NT2/D1 (cell line): ENCODE measurements at regions not wholly inside any gene's neighbourhood (a gene's known extent, or its start where the extent isn't known, plus 50 kb on each side); places are given as distances from the start of the nearest gene placed in this dataset.

Experiments
- DNase-seq: peaks from one replicate; pipeline ENCODE4 v3.0.0-alpha.2; 2011; ENCODE audit warnings: low read depth, low spot score
- H3K27me3 ChIP-seq: 2 replicates; pipeline ENCODE4 v1.6.0; 2011; ENCODE audit warnings: mild to moderate bottlenecking; ENCODE audit not compliant: insufficient read length, insufficient read depth
- H3K36me3 ChIP-seq: 2 replicates; pipeline ENCODE4 v1.6.1; 2011; ENCODE audit warnings: mild to moderate bottlenecking, low read length, mixed read lengths; ENCODE audit not compliant: insufficient read depth, insufficient read length
- H3K4me1 ChIP-seq: 2 replicates; pipeline ENCODE4 v1.5.1; 2011; ENCODE audit not compliant: insufficient read depth, insufficient read length
- H3K4me3 ChIP-seq: 2 replicates; pipeline ENCODE4 v1.5.1; 2011; ENCODE audit warnings: low read depth; ENCODE audit not compliant: insufficient read length
- H3K9ac ChIP-seq: 2 replicates; pipeline ENCODE4 v1.6.0; 2011; ENCODE audit warnings: low read depth; ENCODE audit not compliant: insufficient read length
- H3K9me3 ChIP-seq: 2 replicates; pipeline ENCODE4 v1.5.1; 2011; ENCODE audit warnings: mild to moderate bottlenecking, low read length; ENCODE audit not compliant: insufficient read depth
- SUZ12 ChIP-seq: IDR thresholded peaks from 2 replicates; pipeline ENCODE4 v1.6.1; 2011; ENCODE audit not compliant: insufficient read length, insufficient read depth; ENCODE audit errors: extremely low read depth
- YY1 ChIP-seq: IDR thresholded peaks from 2 replicates; pipeline ENCODE4 v1.6.1; 2011; ENCODE audit not compliant: insufficient read length, insufficient read depth
- ZNF274 ChIP-seq: IDR thresholded peaks from 2 replicates; pipeline ENCODE4 v1.6.1; 2011; ENCODE audit warnings: mild to moderate bottlenecking, low read depth, low read length

GRCh38 chr7:135843214-135843613 lies 94.6 kb upstream of the FAM180A start:
- Histone ChIP-seq H3K4me1 (no peaks in the 10 kb centered on the region), H3K36me3 (no peaks in the 10 kb centered on the region), H3K9ac (no peak overlapping the region), H3K4me3 (no peak overlapping the region), H3K27me3 (no peaks in the 10 kb centered on the region), H3K9me3 (no peaks in the 10 kb centered on the region)
- DNase-seq, result no peak
- no peak for TF ChIP-seq YY1
- TF ChIP-seq ZNF274, result no peak
- TF ChIP-seq SUZ12, result no peak

- Histone ChIP-seq H3K9ac (no peak overlapping the region), H3K4me1 (no peaks in the 10 kb centered on the region), H3K9me3 (no peaks in the 10 kb centered on the region), H3K27me3 (no peaks in the 10 kb centered on the region), H3K36me3 (no peaks in the 10 kb centered on the region), H3K4me3 (no peak overlapping the region)
- no peak for DNase-seq
- TF ChIP-seq SUZ12, result no peak
- TF ChIP-seq ZNF274, result no peak
- TF ChIP-seq YY1, result no peak
Observed at GRCh38 chr7:135842446-135843179, 94.0 kb upstream of the FAM180A start.

DNA sequence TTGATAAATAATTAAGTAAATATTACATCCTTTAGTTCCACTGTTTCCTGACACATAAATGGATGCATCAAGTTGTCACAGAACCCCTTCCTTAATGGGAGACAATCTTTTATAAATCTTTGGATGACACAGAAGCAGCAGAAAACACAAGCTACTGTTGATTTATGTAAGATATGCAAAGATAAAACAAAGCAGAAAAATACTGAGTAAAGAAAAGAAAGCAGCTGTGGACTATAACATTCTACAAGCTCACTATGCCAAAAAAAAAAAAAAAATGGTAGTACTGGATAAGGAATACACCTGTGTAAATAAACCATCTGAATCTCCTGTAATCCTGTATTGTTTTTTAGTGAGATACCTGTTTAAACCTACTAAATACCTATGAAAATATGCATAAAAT lies 92.0 kb upstream of the FAM180A start:
- no peaks in the 10 kb centered on the region for H3K4me1 ChIP-seq
- no peak overlapping the region for H3K4me3 ChIP-seq
- no peak for DNase-seq
- H3K9me3 ChIP-seq, result no peaks in the 10 kb centered on the region
- TF ChIP-seq SUZ12 (no peak), ZNF274 (no peak), YY1 (no peak)
- H3K36me3 ChIP-seq, result no peaks in the 10 kb centered on the region
- H3K27me3 ChIP-seq, result no peaks in the 10 kb centered on the region
- H3K9ac ChIP-seq, result no peak overlapping the region

DNA sequence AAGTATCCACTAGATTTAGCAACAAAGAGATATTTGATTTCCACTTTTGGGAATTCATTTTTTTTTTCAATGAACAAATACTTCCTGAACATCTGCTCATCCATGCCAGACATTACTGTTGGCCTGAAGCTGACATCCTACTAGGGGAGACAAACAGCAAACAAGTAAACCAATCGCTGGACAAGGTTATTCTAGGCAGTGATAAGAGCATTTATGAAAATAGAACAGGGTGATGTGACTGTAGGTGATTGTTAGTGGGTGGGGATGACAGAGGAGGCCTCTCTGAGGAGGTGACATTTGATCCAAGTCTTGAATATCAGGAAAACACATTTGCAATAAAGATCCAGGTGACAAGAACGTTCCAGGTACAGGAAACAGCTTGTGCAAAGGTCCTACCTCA lies 89.1 kb upstream of the FAM180A start:
- H3K36me3 ChIP-seq, result no peaks in the 10 kb centered on the region
- no peak for DNase-seq
- TF ChIP-seq SUZ12, result no peak
- TF ChIP-seq ZNF274, result no peak
- TF ChIP-seq YY1, result no peak
- H3K27me3 ChIP-seq, result no peaks in the 10 kb centered on the region
- no peak overlapping the region for H3K9ac ChIP-seq
- H3K4me1 ChIP-seq, result no peaks in the 10 kb centered on the region
- H3K4me3 ChIP-seq, result no peak overlapping the region
- no peaks in the 10 kb centered on the region for H3K9me3 ChIP-seq

DNA sequence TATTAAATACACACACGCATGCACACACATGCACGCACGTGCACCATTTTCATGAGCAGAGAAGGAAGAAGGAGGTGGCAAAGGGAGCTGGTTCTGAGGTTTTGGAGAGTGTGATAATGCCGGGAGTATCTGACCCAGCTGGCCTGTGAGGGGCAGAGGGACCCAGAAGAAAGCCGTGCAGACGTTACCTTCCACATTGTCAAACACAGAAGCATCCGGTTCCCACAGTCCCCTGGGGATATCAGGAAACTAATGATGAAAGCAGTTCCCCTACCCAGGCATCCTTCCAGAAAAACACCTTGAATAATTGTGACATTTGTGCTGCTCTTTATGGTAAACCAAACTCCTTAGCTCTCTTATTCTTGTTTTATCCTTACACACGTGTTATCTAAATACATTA lies 85.7 kb upstream of the FAM180A start:
- Histone ChIP-seq H3K9me3 (no peaks in the 10 kb centered on the region), H3K9ac (no peak overlapping the region), H3K4me3 (no peak overlapping the region), H3K27me3 (no peaks in the 10 kb centered on the region), H3K36me3 (no peaks in the 10 kb centered on the region), H3K4me1 (no peaks in the 10 kb centered on the region)
- DNase-seq, result no peak
- TF ChIP-seq ZNF274 (no peak), YY1 (no peak), SUZ12 (no peak)

DNA sequence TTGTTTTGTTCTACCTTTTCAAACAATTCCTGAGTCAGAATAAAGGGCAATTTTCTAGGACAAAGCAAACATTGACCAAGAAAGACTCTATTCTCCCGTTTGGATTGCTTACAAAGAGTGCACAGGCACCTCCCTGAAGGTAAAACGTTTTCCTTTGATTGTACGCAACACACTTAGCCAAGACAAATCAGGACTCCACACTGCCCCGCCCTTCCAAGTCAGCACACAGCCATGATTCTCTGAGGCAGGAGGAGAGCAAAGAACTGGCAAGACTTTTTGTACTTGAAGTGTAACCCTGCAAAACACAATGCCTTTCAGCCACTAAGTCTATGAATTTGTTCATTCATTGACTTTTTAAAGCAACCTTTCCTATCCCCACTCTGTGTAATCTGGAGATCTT lies 85.0 kb upstream of the FAM180A start:
- H3K9ac ChIP-seq, result no peak overlapping the region
- DNase-seq, result no peak
- no peaks in the 10 kb centered on the region for H3K27me3 ChIP-seq
- H3K4me3 ChIP-seq, result no peak overlapping the region
- peaks cover under 1% of the 10 kb centered on the region for H3K4me1 ChIP-seq
- no peaks in the 10 kb centered on the region for H3K9me3 ChIP-seq
- H3K36me3 ChIP-seq, result no peaks in the 10 kb centered on the region
- TF ChIP-seq SUZ12 (no peak), ZNF274 (no peak), YY1 (no peak)

GRCh38 chr7:135831455-135832195 lies 83.0 kb upstream of the FAM180A start:
- H3K9me3 ChIP-seq, result no peaks in the 10 kb centered on the region
- no peak overlapping the region for H3K4me3 ChIP-seq
- peaks cover 2% of the 10 kb centered on the region for H3K4me1 ChIP-seq
- no peak for DNase-seq
- H3K36me3 ChIP-seq, result no peaks in the 10 kb centered on the region
- no peaks in the 10 kb centered on the region for H3K27me3 ChIP-seq
- TF ChIP-seq YY1, result no peak
- no peak for TF ChIP-seq ZNF274
- TF ChIP-seq SUZ12, result no peak
- H3K9ac ChIP-seq, result no peak overlapping the region
